OCI-LY3 (cell line): ENCODE measurements at regions not wholly inside any gene's neighbourhood (a gene's known extent, or its start where the extent isn't known, plus 50 kb on each side); places are given as distances from the start of the nearest gene placed in this dataset.

Experiments used
- EZH2phosphoT487 ChIP-seq: fragments of 200-600 bp; shearing (Covaris generic); IDR thresholded peaks from 2 replicates; pipeline ENCODE4 v1.6.1; 2018; ENCODE audit warnings: antibody characterized with exemption, mixed run types, low read depth
- TF ChIP-seq, protein P1 (sequence below): fragments of 200-600, 300-600 bp; sonication (generic); IDR thresholded peaks from 2 replicates; pipeline ENCODE4 v1.5.1; 2014; ENCODE audit warnings: antibody characterized with exemption, low read length, low read depth

DNA sequence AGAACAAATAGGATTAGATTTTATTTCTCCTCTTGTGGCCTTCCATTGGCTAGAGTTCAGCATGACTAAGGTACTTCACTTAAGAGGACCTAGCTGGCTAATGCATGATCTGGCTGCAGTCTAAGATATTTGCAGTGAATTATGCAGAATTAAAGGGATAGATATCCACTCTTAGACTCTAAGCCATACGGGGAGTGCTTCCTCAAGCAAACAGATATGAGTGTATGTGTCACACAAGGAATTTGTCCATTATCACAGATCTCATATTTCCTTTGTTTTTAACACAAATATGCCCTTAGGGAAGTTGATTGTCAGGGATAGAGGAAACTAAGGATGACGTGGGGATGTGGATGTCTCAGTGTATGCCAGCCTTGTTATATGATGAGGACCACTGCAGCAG lies 88.1 kb upstream of the DHRS4 start:
- TF ChIP-seq, protein P1, sequence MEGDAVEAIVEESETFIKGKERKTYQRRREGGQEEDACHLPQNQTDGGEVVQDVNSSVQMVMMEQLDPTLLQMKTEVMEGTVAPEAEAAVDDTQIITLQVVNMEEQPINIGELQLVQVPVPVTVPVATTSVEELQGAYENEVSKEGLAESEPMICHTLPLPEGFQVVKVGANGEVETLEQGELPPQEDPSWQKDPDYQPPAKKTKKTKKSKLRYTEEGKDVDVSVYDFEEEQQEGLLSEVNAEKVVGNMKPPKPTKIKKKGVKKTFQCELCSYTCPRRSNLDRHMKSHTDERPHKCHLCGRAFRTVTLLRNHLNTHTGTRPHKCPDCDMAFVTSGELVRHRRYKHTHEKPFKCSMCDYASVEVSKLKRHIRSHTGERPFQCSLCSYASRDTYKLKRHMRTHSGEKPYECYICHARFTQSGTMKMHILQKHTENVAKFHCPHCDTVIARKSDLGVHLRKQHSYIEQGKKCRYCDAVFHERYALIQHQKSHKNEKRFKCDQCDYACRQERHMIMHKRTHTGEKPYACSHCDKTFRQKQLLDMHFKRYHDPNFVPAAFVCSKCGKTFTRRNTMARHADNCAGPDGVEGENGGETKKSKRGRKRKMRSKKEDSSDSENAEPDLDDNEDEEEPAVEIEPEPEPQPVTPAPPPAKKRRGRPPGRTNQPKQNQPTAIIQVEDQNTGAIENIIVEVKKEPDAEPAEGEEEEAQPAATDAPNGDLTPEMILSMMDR: no peak
- no peak for TF ChIP-seq EZH2phosphoT487
